ENCODE measurements at regions not wholly inside any gene's neighbourhood (a gene's known extent, or its start where the extent isn't known, plus 50 kb on each side); places are given as distances from the start of the nearest gene placed in this dataset.

DNA sequence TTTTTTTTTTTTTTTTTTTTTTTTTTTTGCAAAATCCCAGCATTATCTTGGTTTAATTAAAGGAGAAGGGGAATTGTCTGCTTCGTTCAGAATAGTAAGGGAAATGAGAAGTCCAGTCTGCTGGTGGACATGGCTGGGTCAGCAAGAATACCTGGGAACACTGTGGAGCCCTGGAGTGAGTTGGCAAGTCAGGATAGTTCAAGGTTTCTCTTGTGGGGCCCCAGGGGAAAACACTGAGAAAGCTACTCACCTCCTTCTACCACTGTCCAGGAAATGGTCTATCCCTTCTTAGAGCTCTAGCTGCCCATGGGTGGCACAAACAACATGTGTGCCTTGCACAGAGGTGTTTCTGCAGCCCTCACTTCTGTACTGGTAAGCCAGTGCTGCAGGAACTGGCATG lies 169.1 kb upstream of the SIX2 start:
- TF ChIP-seq, protein P1, sequence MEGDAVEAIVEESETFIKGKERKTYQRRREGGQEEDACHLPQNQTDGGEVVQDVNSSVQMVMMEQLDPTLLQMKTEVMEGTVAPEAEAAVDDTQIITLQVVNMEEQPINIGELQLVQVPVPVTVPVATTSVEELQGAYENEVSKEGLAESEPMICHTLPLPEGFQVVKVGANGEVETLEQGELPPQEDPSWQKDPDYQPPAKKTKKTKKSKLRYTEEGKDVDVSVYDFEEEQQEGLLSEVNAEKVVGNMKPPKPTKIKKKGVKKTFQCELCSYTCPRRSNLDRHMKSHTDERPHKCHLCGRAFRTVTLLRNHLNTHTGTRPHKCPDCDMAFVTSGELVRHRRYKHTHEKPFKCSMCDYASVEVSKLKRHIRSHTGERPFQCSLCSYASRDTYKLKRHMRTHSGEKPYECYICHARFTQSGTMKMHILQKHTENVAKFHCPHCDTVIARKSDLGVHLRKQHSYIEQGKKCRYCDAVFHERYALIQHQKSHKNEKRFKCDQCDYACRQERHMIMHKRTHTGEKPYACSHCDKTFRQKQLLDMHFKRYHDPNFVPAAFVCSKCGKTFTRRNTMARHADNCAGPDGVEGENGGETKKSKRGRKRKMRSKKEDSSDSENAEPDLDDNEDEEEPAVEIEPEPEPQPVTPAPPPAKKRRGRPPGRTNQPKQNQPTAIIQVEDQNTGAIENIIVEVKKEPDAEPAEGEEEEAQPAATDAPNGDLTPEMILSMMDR (IDR thresholded peaks at IDR 0.05; ENCODE audit: poor library complexity, severe bottlenecking): no peak
- no peak for TF ChIP-seq POLR2AphosphoS5 (IDR thresholded peaks at IDR 0.05)
